Keratinocyte (primary cell): ENCODE measurements at regions not wholly inside any gene's neighbourhood (a gene's known extent, or its start where the extent isn't known, plus 50 kb on each side); places are given as distances from the start of the nearest gene placed in this dataset.

Experiments
- DNase-seq: peaks from one replicate; pipeline ENCODE4 v3.0.0-alpha.2; 2011; ENCODE audit warnings: low read depth, missing footprints, low spot score
- FAIRE-seq: peaks from 2 replicates; lab custom pipeline; 2011; peaks lifted over from hg19 to GRCh38; lab: Jason Lieb, UNC
- H2AFZ ChIP-seq: 2 replicates; pipeline ENCODE4 v1.6.0; 2012; ENCODE audit warnings: low read length, control low read depth, inconsistent platforms; ENCODE audit not compliant: control insufficient read depth
- H3K27ac ChIP-seq: 2 replicates; pipeline ENCODE4 v1.5.1; 2011; ENCODE audit warnings: low read length; ENCODE audit not compliant: control insufficient read depth, insufficient read depth
- H3K27me3 ChIP-seq: 3 replicates; pipeline ENCODE4 v1.6.0; 2011; ENCODE audit warnings: low read length; ENCODE audit not compliant: control insufficient read depth, insufficient read depth; ENCODE audit errors: extremely low read depth
- H3K36me3 ChIP-seq, 2 experiments: 2 replicates in 1 of 2; 3 replicates in 1 of 2; pipeline ENCODE4 v1.5.1; 2011; ENCODE audit warnings: low read length in 2 of 2, mild to moderate bottlenecking in 1 of 2; ENCODE audit not compliant: control insufficient read depth in 2 of 2, insufficient read depth in 2 of 2; ENCODE audit errors: extremely low read depth in 1 of 2
- H3K4me1 ChIP-seq: 3 replicates; pipeline ENCODE4 v1.5.1; 2011; ENCODE audit warnings: low read length; ENCODE audit not compliant: control insufficient read depth, insufficient read depth; ENCODE audit errors: extremely low read depth
- H3K4me2 ChIP-seq: 3 replicates; pipeline ENCODE4 v1.6.0; 2011; ENCODE audit warnings: low read depth, low read length; ENCODE audit not compliant: control insufficient read depth, insufficient read depth; ENCODE audit errors: extremely low read depth
- H3K4me3 ChIP-seq, 3 experiments: fragments of 200-600 bp in 1 of 3; sonication (generic) in 1 of 3; 2 replicates in 2 of 3; 3 replicates in 1 of 3; pipeline ENCODE4 v1.5.1; 2011 to 2016; ENCODE audit warnings: low read length in 3 of 3, mild to moderate bottlenecking in 3 of 3, control low read depth in 2 of 3, inconsistent platforms in 1 of 3, low read depth in 1 of 3, mixed read lengths in 1 of 3, mixed run types in 1 of 3, moderate library complexity in 1 of 3; ENCODE audit not compliant: control insufficient read depth in 2 of 3, insufficient read depth in 2 of 3; ENCODE audit errors: extremely low read depth in 1 of 3
- H3K79me2 ChIP-seq: 2 replicates; pipeline ENCODE4 v1.6.0; 2012; ENCODE audit warnings: low read length; ENCODE audit not compliant: control insufficient read depth, insufficient read depth
- H3K9ac ChIP-seq: 3 replicates; pipeline ENCODE4 v1.6.0; 2011; ENCODE audit warnings: low read length; ENCODE audit not compliant: control insufficient read depth, insufficient read depth; ENCODE audit errors: extremely low read depth
- H3K9me1 ChIP-seq: 3 replicates; pipeline ENCODE4 v1.6.0; 2011; ENCODE audit warnings: low read length; ENCODE audit not compliant: control insufficient read depth, insufficient read depth; ENCODE audit errors: extremely low read depth
- H3K9me3 ChIP-seq: 2 replicates; pipeline ENCODE4 v1.5.1; 2012; ENCODE audit warnings: low read depth, low read length; ENCODE audit not compliant: control insufficient read depth
- H4K20me1 ChIP-seq: 3 replicates; pipeline ENCODE4 v1.6.0; 2011; ENCODE audit warnings: low read length; ENCODE audit not compliant: control insufficient read depth, insufficient read depth; ENCODE audit errors: extremely low read depth
- CTCF ChIP-seq, 3 experiments: IDR thresholded peaks in 1 of 3; conservative IDR thresholded peaks in 1 of 3; optimal IDR thresholded peaks in 1 of 3; 2 replicates in 2 of 3; 3 replicates in 1 of 3; pipeline versions ENCODE3 to v1.5.1; 2011; ENCODE audit warnings: low read length in 3 of 3, mild to moderate bottlenecking in 3 of 3, moderate library complexity in 2 of 3, control low read depth in 1 of 3, inconsistent platforms in 1 of 3; ENCODE audit not compliant: insufficient read depth in 2 of 3; ENCODE audit errors: extremely low read depth in 1 of 3
- EZH2 ChIP-seq: IDR thresholded peaks from one replicate; pipeline ENCODE4 v1.6.1; 2012; ENCODE audit warnings: inconsistent platforms, mild to moderate bottlenecking, low read length, moderate library complexity
- dilution Hi-C: fragments of 300-500 bp; cut with MboI; formaldehyde crosslinking; loops from one replicate; pipeline ENCODE4 v1.7.0; 2020; ENCODE audit warnings: low sequenced_read_pairs; ENCODE audit not compliant: extremely low pct_ligation_motif_present

GRCh38 chr6:132995432-132995831 is 181.1 kb downstream of the RPS12 start:
- Histone ChIP-seq H4K20me1 (no peaks in the 10 kb centered on the region), H3K9ac (no peak overlapping the region), H3K27ac (no peak overlapping the region), H3K79me2 (no peaks in the 10 kb centered on the region), H3K4me2 (no peak overlapping the region), H2AFZ (no peak overlapping the region), H3K27me3 (no peaks in the 10 kb centered on the region), H3K9me3 (no peaks in the 10 kb centered on the region), H3K4me1 (no peaks in the 10 kb centered on the region), H3K9me1 (no peaks in the 10 kb centered on the region), H3K4me3 (no peak overlapping the region), H3K36me3 (no peaks in the 10 kb centered on the region)
- dilution Hi-C loops: no loop called here
- no peak for DNase-seq
- no peak for TF ChIP-seq EZH2
- no peak for TF ChIP-seq CTCF (optimal IDR thresholded peaks at IDR 0.05 in 1 of 3, IDR thresholded peaks at IDR 0.05 in 1 of 3, conservative IDR thresholded peaks at IDR 0.05 in 1 of 3; ENCODE audit: extremely low read depth in 1 of 3, insufficient read depth in 2 of 3, low read length in 3 of 3)
- no peak for FAIRE-seq

GRCh38 chr6:132998418-132998817 is 184.0 kb downstream of the RPS12 start:
- Histone ChIP-seq H3K27me3 (no peaks in the 10 kb centered on the region), H3K9ac (no peak overlapping the region), H3K36me3 (no peaks in the 10 kb centered on the region), H3K27ac (no peak overlapping the region), H3K4me1 (no peaks in the 10 kb centered on the region), H4K20me1 (no peaks in the 10 kb centered on the region), H3K9me1 (no peaks in the 10 kb centered on the region), H3K79me2 (no peaks in the 10 kb centered on the region), H2AFZ (no peak overlapping the region), H3K4me3 (no peak overlapping the region), H3K9me3 (no peaks in the 10 kb centered on the region), H3K4me2 (no peak overlapping the region)
- FAIRE-seq (no peak), DNase-seq (no peak)
- dilution Hi-C loops: no loop called here
- no peak for TF ChIP-seq CTCF (optimal IDR thresholded peaks at IDR 0.05 in 1 of 3, IDR thresholded peaks at IDR 0.05 in 1 of 3, conservative IDR thresholded peaks at IDR 0.05 in 1 of 3; ENCODE audit: extremely low read depth in 1 of 3, insufficient read depth in 2 of 3, low read length in 3 of 3)
- TF ChIP-seq EZH2: no peak
